Peyer's patch (tissue), 4 donors: ENCODE measurements at regions not wholly inside any gene's neighbourhood (a gene's known extent, or its start where the extent isn't known, plus 50 kb on each side); places are given as distances from the start of the nearest gene placed in this dataset.

Experiments
- DNase-seq, 3 donors: peaks; one replicate each; pipeline ENCODE4 v3.0.0-alpha.2; 2017 to 2019
- H3K27ac ChIP-seq, 4 donors: fragments of 200-600 bp; sonication (generic); one replicate each; pipeline ENCODE4 v1.5.1; 2016 to 2019
- H3K27me3 ChIP-seq, 2 donors: fragments of 200-600 bp; sonication (generic); one replicate each; pipeline ENCODE4 v1.5.1; 2019
- H3K36me3 ChIP-seq, 3 donors: fragments of 200-600 bp; sonication (generic); one replicate each; pipeline ENCODE4 v1.5.1; 2016 to 2019
- H3K4me1 ChIP-seq, 4 donors: fragments of 200-600 bp; sonication (generic); one replicate each; pipeline ENCODE4 v1.5.1; 2016 to 2019
- H3K4me3 ChIP-seq, 4 donors: fragments of 200-600 bp; sonication (generic); 1 replicate in 3 of 4; 2 replicates in 1 of 4; pipeline ENCODE4 v1.5.1; 2016 to 2019; ENCODE audit warnings: mild to moderate bottlenecking in 1 of 4
- H3K9me3 ChIP-seq, 4 donors: fragments of 200-600 bp; sonication (generic); one replicate each; pipeline ENCODE4 v1.5.1; 2016 to 2019; ENCODE audit warnings: mild to moderate bottlenecking in 1 of 4
- CTCF ChIP-seq, 6 experiments: fragments of 450-650 bp in 4 of 6; fragments of 200-600 bp in 2 of 6; sonication (generic) in 1 of 6; IDR thresholded peaks; one replicate each; pipeline ENCODE4 v1.5.1; 2017 to 2019; ENCODE audit warnings: antibody characterized with exemption in 6 of 6, mild to moderate bottlenecking in 3 of 6, moderate library complexity in 1 of 6
- POLR2A ChIP-seq, 2 donors: fragments of 450-650 bp; IDR thresholded peaks; one replicate each; pipeline ENCODE4 v1.5.1; 2017; ENCODE audit warnings: antibody characterized with exemption in 2 of 2, mild to moderate bottlenecking in 2 of 2, moderate library complexity in 2 of 2

- H3K4me3 ChIP-seq, result no peak overlapping the region
- H3K36me3 ChIP-seq, result no peaks in the 10 kb centered on the region
- no peaks in the 10 kb centered on the region for H3K27me3 ChIP-seq
- H3K27ac ChIP-seq, result no peak overlapping the region
- H3K4me1 ChIP-seq, result no peaks in the 10 kb centered on the region
- no peak for DNase-seq
- no peak for TF ChIP-seq POLR2A (IDR thresholded peaks at IDR 0.05)
- H3K9me3 ChIP-seq, result no peaks in the 10 kb centered on the region
Measured at GRCh38 chr13:87893186-87893585, 222.0 kb downstream of the SLITRK5 start.

- no peaks in the 10 kb centered on the region for H3K27me3 ChIP-seq
- H3K4me3 ChIP-seq, result no peak overlapping the region
- no peak for DNase-seq
Measured at GRCh38 chr13:87894059-87894458, 222.9 kb downstream of the SLITRK5 start.

GRCh38 chr13:87903553-87903952 lies 232.4 kb downstream of the SLITRK5 start:
- H3K36me3 ChIP-seq, result no peaks in the 10 kb centered on the region
- no peaks in the 10 kb centered on the region for H3K9me3 ChIP-seq
- H3K27ac ChIP-seq, result no peak overlapping the region
- no peak overlapping the region for H3K4me3 ChIP-seq
- H3K27me3 ChIP-seq, result no peaks in the 10 kb centered on the region
- DNase-seq, result no peak
- H3K4me1 ChIP-seq, result no peaks in the 10 kb centered on the region
- TF ChIP-seq POLR2A (IDR thresholded peaks at IDR 0.05) (no peak), CTCF (IDR thresholded peaks at IDR 0.05) (no peak)

More at GRCh38 chr13:87894059-87894458, 222.9 kb downstream of the SLITRK5 start:
- Histone ChIP-seq H3K36me3 (no peaks in the 10 kb centered on the region), H3K9me3 (no peaks in the 10 kb centered on the region), H3K27ac (no peak overlapping the region), H3K4me1 (no peaks in the 10 kb centered on the region)
- TF ChIP-seq POLR2A (IDR thresholded peaks at IDR 0.05) (no peak), CTCF (IDR thresholded peaks at IDR 0.05) (no peak)

- Histone ChIP-seq H3K9me3 (no peaks in the 10 kb centered on the region), H3K27me3 (no peaks in the 10 kb centered on the region), H3K4me1 (no peaks in the 10 kb centered on the region), H3K36me3 (no peaks in the 10 kb centered on the region), H3K27ac (no peak overlapping the region), H3K4me3 (no peak overlapping the region)
- no peak for DNase-seq
- TF ChIP-seq CTCF (IDR thresholded peaks at IDR 0.05) (no peak), POLR2A (IDR thresholded peaks at IDR 0.05) (no peak)
Measured at GRCh38 chr13:87906411-87906810, 235.2 kb downstream of the SLITRK5 start.

GRCh38 chr13:87907202-87907601 lies 236.0 kb downstream of the SLITRK5 start:
- Histone ChIP-seq H3K9me3 (no peaks in the 10 kb centered on the region), H3K36me3 (no peaks in the 10 kb centered on the region), H3K4me3 (no peak overlapping the region), H3K27me3 (no peaks in the 10 kb centered on the region), H3K4me1 (no peaks in the 10 kb centered on the region), H3K27ac (no peak overlapping the region)
- no peak for TF ChIP-seq POLR2A (IDR thresholded peaks at IDR 0.05)
- TF ChIP-seq CTCF (IDR thresholded peaks at IDR 0.05), result no peak
- DNase-seq, result no peak

GRCh38 chr13:87919956-87920355 lies 248.8 kb downstream of the SLITRK5 start:
- H3K9me3 ChIP-seq, result no peaks in the 10 kb centered on the region
- H3K4me3 ChIP-seq, result no peak overlapping the region
- DNase-seq, result no peak
- H3K27ac ChIP-seq, result no peak overlapping the region
- H3K36me3 ChIP-seq, result no peaks in the 10 kb centered on the region
- TF ChIP-seq POLR2A (IDR thresholded peaks at IDR 0.05) (no peak), CTCF (IDR thresholded peaks at IDR 0.05) (no peak)
- no peaks in the 10 kb centered on the region for H3K4me1 ChIP-seq
- no peaks in the 10 kb centered on the region for H3K27me3 ChIP-seq
